ENCODE measurements at regions not wholly inside any gene's neighbourhood (a gene's known extent, or its start where the extent isn't known, plus 50 kb on each side); places are given as distances from the start of the nearest gene placed in this dataset.

GRCh38 chr7:25828468-25828867 lies 323.5 kb upstream of the NFE2L3 start:
- in situ Hi-C loops (cut with MboI; ENCODE audit: low sequenced_read_pairs) = loop anchor here (25.0 kb wide), 3 partner anchors 241 to 566 kb away; no protein-coding TSS in a partner anchor

GRCh38 chr7:25829663-25830062 lies 322.3 kb upstream of the NFE2L3 start:
- in situ Hi-C loops (cut with MboI; ENCODE audit: low sequenced_read_pairs) = loop anchor here (25.0 kb wide), 3 partner anchors 242 to 567 kb away; no protein-coding TSS in a partner anchor

- in situ Hi-C loops (cut with MboI; ENCODE audit: low sequenced_read_pairs) = loop anchor here (25.0 kb wide), 3 partner anchors 243 to 568 kb away; no protein-coding TSS in a partner anchor
Measured at GRCh38 chr7:25830215-25830614, 321.8 kb upstream of the NFE2L3 start.

GRCh38 chr7:25831062-25831691 lies 320.8 kb upstream of the NFE2L3 start:
- in situ Hi-C loops (cut with MboI; ENCODE audit: low sequenced_read_pairs) = loop anchor here (25.0 kb wide), 3 partner anchors 244 to 569 kb away; no protein-coding TSS in a partner anchor

- in situ Hi-C loops (cut with MboI; ENCODE audit: low sequenced_read_pairs) = loop anchor here (25.0 kb wide), 3 partner anchors 245 to 570 kb away; no protein-coding TSS in a partner anchor
Measured at GRCh38 chr7:25831831-25832411, 320.1 kb upstream of the NFE2L3 start.

- in situ Hi-C loops (cut with MboI; ENCODE audit: low sequenced_read_pairs) = loop anchor here (25.0 kb wide), 3 partner anchors 245 to 570 kb away; no protein-coding TSS in a partner anchor
Measured at GRCh38 chr7:25832456-25832855, 319.5 kb upstream of the NFE2L3 start.

- in situ Hi-C loops (cut with MboI; ENCODE audit: low sequenced_read_pairs) = loop anchor here (25.0 kb wide), 3 partner anchors 246 to 571 kb away; no protein-coding TSS in a partner anchor
Measured at GRCh38 chr7:25832929-25833328, 319.1 kb upstream of the NFE2L3 start.

- in situ Hi-C loops (cut with MboI; ENCODE audit: low sequenced_read_pairs) = loop anchor here (25.0 kb wide), 3 partner anchors 247 to 572 kb away; no protein-coding TSS in a partner anchor
Measured at GRCh38 chr7:25834050-25834449, 317.9 kb upstream of the NFE2L3 start.

- in situ Hi-C loops (cut with MboI; ENCODE audit: low sequenced_read_pairs) = loop anchor here (25.0 kb wide), 3 partner anchors 248 to 573 kb away; no protein-coding TSS in a partner anchor
Measured at GRCh38 chr7:25835197-25835596, 316.8 kb upstream of the NFE2L3 start.

GRCh38 chr7:25839084-25839769 lies 312.8 kb upstream of the NFE2L3 start:
- in situ Hi-C loops (cut with MboI; ENCODE audit: low sequenced_read_pairs) = loop anchor here (25.0 kb wide), 3 partner anchors 252 to 577 kb away; no protein-coding TSS in a partner anchor

GRCh38 chr7:25840209-25840792 lies 311.7 kb upstream of the NFE2L3 start:
- in situ Hi-C loops (cut with MboI; ENCODE audit: low sequenced_read_pairs) = loop anchor here (25.0 kb wide), 3 partner anchors 253 to 578 kb away; no protein-coding TSS in a partner anchor

- in situ Hi-C loops (cut with MboI; ENCODE audit: low sequenced_read_pairs) = loop anchor here (25.0 kb wide), 3 partner anchors 254 to 579 kb away; no protein-coding TSS in a partner anchor
Measured at GRCh38 chr7:25841575-25841974, 310.4 kb upstream of the NFE2L3 start.

- in situ Hi-C loops (cut with MboI; ENCODE audit: low sequenced_read_pairs) = loop anchor here (25.0 kb wide), 3 partner anchors 255 to 580 kb away; no protein-coding TSS in a partner anchor
Measured at GRCh38 chr7:25842201-25842733, 309.7 kb upstream of the NFE2L3 start.

GRCh38 chr7:25843467-25843866 lies 308.5 kb upstream of the NFE2L3 start:
- in situ Hi-C loops (cut with MboI; ENCODE audit: low sequenced_read_pairs) = loop anchor here (25.0 kb wide), 3 partner anchors 256 to 581 kb away; no protein-coding TSS in a partner anchor

GRCh38 chr7:25844102-25844870 lies 307.7 kb upstream of the NFE2L3 start:
- in situ Hi-C loops (cut with MboI; ENCODE audit: low sequenced_read_pairs) = loop anchor here (25.0 kb wide), 3 partner anchors 257 to 582 kb away; no protein-coding TSS in a partner anchor

- in situ Hi-C loops (cut with MboI; ENCODE audit: low sequenced_read_pairs) = loop anchor here (25.0 kb wide), 3 partner anchors 258 to 583 kb away; no protein-coding TSS in a partner anchor
Measured at GRCh38 chr7:25845464-25845863, 306.5 kb upstream of the NFE2L3 start.

GRCh38 chr7:25846722-25847121 lies 305.3 kb upstream of the NFE2L3 start:
- in situ Hi-C loops (cut with MboI; ENCODE audit: low sequenced_read_pairs) = loop anchor here (25.0 kb wide), 3 partner anchors 259 to 584 kb away; no protein-coding TSS in a partner anchor

- in situ Hi-C loops (cut with MboI; ENCODE audit: low sequenced_read_pairs) = loop anchor here (25.0 kb wide), 3 partner anchors 260 to 585 kb away; no protein-coding TSS in a partner anchor
Measured at GRCh38 chr7:25847336-25848070, 304.5 kb upstream of the NFE2L3 start.

Data from HL-60/S4 treated with retinoic acid at 250 ng/mL for 4 days and 3 days (cell line).